Effector memory CD4-positive, alpha-beta T cell (primary cell): ENCODE measurements at regions not wholly inside any gene's neighbourhood (a gene's known extent, or its start where the extent isn't known, plus 50 kb on each side); places are given as distances from the start of the nearest gene placed in this dataset.

Experiments used
- DNase-seq, 3 donors: peaks; one replicate each; pipeline ENCODE4 v3.0.0-alpha.2; 2020
- H3K27ac ChIP-seq: 2 replicates; pipeline ENCODE4 v1.7.0; 2013; ENCODE audit warnings: mild to moderate bottlenecking, low read length, moderate library complexity; ENCODE audit not compliant: insufficient read depth, poor library complexity, severe bottlenecking
- H3K27me3 ChIP-seq: replicated peaks from 2 replicates; pipeline ENCODE4 v1.7.0; 2013; ENCODE audit warnings: mild to moderate bottlenecking, low read length; ENCODE audit not compliant: insufficient read depth, control insufficient read depth, poor library complexity, severe bottlenecking
- H3K36me3 ChIP-seq: 2 replicates; pipeline ENCODE4 v1.7.0; 2013; ENCODE audit warnings: mild to moderate bottlenecking, low read length, moderate library complexity; ENCODE audit not compliant: control insufficient read depth, insufficient read depth
- H3K4me1 ChIP-seq: 2 replicates; pipeline ENCODE4 v1.7.0; 2013; ENCODE audit warnings: low read length, mild to moderate bottlenecking; ENCODE audit not compliant: control insufficient read depth, insufficient read depth, poor library complexity, severe bottlenecking
- H3K4me3 ChIP-seq: 2 replicates; pipeline ENCODE4 v1.7.0; 2013; ENCODE audit warnings: low read length, low read depth, mild to moderate bottlenecking; ENCODE audit not compliant: insufficient read depth, poor library complexity, severe bottlenecking
- H3K9me3 ChIP-seq: 2 replicates; pipeline ENCODE4 v1.7.0; 2013; ENCODE audit warnings: mild to moderate bottlenecking, low read length, moderate library complexity; ENCODE audit not compliant: control insufficient read depth

- H3K9me3 ChIP-seq: no peaks in the 10 kb centered on the region
- no peaks in the 10 kb centered on the region for H3K36me3 ChIP-seq
- H3K27me3 ChIP-seq: no peaks in the 10 kb centered on the region
- no peak overlapping the region for H3K4me3 ChIP-seq
- H3K4me1 ChIP-seq: no peaks in the 10 kb centered on the region
- H3K27ac ChIP-seq: no peak overlapping the region
- no peak for DNase-seq
Measured at GRCh38 chrX:43592597-43592996, 63.5 kb upstream of the MAOA start.

DNA sequence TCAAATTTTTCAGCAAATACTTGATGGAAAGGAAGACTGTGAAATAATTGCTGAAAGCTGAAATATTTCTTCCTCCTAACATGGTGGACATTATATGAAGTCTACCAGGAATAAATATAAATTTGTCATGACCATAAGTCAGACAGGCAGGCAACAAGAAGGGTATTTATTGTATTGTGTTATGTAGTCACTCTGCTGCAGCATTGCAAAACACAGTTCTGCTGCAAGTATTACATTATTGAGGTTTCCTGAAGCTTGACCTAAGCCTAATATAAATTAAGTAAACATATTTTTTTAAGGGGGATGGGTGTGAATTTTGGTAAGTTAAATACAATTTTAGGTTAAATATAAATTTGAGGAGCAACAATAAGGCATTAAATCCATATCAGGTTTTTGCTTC lies 60.2 kb upstream of the MAOA start:
- Histone ChIP-seq H3K36me3 (no peaks in the 10 kb centered on the region), H3K27ac (no peak overlapping the region), H3K4me1 (no peaks in the 10 kb centered on the region), H3K9me3 (no peaks in the 10 kb centered on the region), H3K4me3 (no peak overlapping the region), H3K27me3 (no peaks in the 10 kb centered on the region)
- no peak for DNase-seq

DNA sequence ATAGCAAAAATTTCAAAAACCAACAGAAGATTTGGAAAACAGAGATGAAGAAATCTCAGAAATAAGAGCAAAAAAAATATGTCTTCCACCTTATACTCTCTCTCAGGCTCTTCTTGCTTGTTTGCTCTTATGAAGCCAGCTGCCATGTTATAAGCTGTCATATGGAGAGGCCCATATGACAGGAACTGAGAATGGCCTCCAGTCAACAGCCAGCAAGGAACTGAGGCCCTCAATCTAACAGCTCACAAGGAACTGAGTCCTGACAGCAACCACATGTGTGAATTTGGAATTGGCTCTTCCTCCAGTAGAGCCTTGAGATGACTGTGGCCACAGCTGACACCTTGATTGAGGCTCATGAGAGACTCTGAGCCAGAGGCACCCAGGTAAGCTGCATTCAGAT lies 51.3 kb upstream of the MAOA start:
- Histone ChIP-seq H3K9me3 (no peaks in the 10 kb centered on the region), H3K27ac (no peak overlapping the region)

GRCh38 chrX:43605351-43605750 lies 50.7 kb upstream of the MAOA start:
- Histone ChIP-seq H3K27ac (no peak overlapping the region), H3K27me3 (no peaks in the 10 kb centered on the region), H3K9me3 (no peaks in the 10 kb centered on the region), H3K36me3 (no peaks in the 10 kb centered on the region), H3K4me3 (no peak overlapping the region), H3K4me1 (no peaks in the 10 kb centered on the region)
- no peak for DNase-seq

More for the DNA sequence above, 51.3 kb upstream of the MAOA start:
- H3K27me3 ChIP-seq: no peaks in the 10 kb centered on the region
- H3K4me3 ChIP-seq: no peak overlapping the region
- H3K4me1 ChIP-seq: no peaks in the 10 kb centered on the region
- DNase-seq: no peak
- H3K36me3 ChIP-seq: no peaks in the 10 kb centered on the region
